K562 (cell line): ENCODE measurements at regions not wholly inside any gene's neighbourhood (a gene's known extent, or its start where the extent isn't known, plus 50 kb on each side); places are given as distances from the start of the nearest gene placed in this dataset.

Experiments
- MYNN ChIP-seq, 2 experiments: sonication (generic); formaldehyde crosslinking in 1 of 2; IDR thresholded peaks; 2 replicates each; pipeline versions ENCODE4 v1.5.0 to v1.6.1; 2016 to 2020; ENCODE audit warnings: antibody characterized with exemption in 1 of 2, missing genetic modification reagents in 1 of 2
- TF ChIP-seq, protein P1 (sequence below): fragments of 250-450 bp; sonication (Bioruptor Pico); IDR thresholded peaks from 2 replicates; pipeline ENCODE4 v1.8.0; 2021; ENCODE audit warnings: moderate library complexity, mild to moderate bottlenecking, inconsistent platforms
- TF ChIP-seq, protein P2 (sequence below): sonication (generic); formaldehyde crosslinking; IDR thresholded peaks from 2 replicates; pipeline ENCODE4 v1.8.1; 2023; ENCODE audit warnings: mild to moderate bottlenecking, missing genetic modification reagents, moderate library complexity

DNA sequence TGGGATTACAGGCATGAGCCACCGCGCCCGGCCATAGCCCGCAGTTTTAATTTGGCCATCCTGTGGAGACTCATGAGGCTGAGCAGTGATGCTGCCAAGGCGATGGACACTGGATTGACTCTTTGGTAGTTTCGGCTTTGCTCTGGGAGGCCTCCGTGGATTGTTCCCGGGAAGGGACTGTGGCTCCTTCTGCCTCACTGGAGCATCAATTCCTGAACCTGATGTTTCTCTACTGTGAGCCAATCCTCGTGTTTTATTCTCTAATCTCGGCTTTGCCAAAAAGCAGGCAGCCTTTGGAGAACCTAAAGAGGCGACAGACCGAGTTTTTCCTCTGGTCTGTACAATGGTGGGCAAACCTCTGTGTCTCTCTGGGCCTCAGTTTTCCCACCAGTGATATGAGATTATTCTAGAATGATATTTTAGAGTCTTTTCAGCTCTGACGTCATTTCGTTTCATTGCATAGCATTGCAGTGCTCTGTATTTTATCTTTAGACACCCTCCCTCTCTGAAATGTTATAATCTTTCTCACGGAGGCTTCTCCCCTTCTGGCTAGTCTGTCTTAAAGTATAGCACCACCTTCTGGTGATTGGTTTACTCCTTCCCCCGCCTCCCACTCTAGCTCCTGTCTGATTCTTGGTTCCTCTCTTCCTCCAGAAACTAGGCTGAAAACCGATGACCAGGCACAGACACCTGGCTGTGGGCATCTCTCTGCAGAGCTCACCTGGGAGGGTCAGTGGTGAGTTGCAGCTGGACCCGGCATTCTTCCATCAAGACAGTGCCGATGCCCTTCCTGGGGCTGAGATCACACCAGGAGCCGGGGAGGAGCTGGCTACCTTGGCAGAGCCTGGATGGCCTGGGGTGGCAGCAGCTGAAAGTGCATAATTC lies 341.3 kb downstream of the MYCN start:
- TF ChIP-seq MYNN (IDR thresholded peaks at IDR 0.05): no peak
- TF ChIP-seq MYNN (CRISPR knock-in tag; IDR thresholded peaks at IDR 0.05): no peak
- TF ChIP-seq, protein P1, sequence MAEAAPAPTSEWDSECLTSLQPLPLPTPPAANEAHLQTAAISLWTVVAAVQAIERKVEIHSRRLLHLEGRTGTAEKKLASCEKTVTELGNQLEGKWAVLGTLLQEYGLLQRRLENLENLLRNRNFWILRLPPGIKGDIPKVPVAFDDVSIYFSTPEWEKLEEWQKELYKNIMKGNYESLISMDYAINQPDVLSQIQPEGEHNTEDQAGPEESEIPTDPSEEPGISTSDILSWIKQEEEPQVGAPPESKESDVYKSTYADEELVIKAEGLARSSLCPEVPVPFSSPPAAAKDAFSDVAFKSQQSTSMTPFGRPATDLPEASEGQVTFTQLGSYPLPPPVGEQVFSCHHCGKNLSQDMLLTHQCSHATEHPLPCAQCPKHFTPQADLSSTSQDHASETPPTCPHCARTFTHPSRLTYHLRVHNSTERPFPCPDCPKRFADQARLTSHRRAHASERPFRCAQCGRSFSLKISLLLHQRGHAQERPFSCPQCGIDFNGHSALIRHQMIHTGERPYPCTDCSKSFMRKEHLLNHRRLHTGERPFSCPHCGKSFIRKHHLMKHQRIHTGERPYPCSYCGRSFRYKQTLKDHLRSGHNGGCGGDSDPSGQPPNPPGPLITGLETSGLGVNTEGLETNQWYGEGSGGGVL (CRISPR knock-in tag): no peak
- TF ChIP-seq, protein P2, sequence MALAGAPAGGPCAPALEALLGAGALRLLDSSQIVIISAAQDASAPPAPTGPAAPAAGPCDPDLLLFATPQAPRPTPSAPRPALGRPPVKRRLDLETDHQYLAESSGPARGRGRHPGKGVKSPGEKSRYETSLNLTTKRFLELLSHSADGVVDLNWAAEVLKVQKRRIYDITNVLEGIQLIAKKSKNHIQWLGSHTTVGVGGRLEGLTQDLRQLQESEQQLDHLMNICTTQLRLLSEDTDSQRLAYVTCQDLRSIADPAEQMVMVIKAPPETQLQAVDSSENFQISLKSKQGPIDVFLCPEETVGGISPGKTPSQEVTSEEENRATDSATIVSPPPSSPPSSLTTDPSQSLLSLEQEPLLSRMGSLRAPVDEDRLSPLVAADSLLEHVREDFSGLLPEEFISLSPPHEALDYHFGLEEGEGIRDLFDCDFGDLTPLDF (CRISPR knock-in tag): no peak
